Gastrocnemius medialis (tissue), 4 donors: ENCODE measurements at regions not wholly inside any gene's neighbourhood (a gene's known extent, or its start where the extent isn't known, plus 50 kb on each side); places are given as distances from the start of the nearest gene placed in this dataset.

Experiments used
- ATAC-seq, 2 donors: fragments of 150-250 bp; one replicate each; pipeline ENCODE4 v1.9.1; 2016
- DNase-seq, 2 donors: peaks; one replicate each; pipeline ENCODE4 v3.0.0-alpha.2; 2019
- H3K27ac ChIP-seq, 4 donors: fragments of 200-600 bp; sonication (generic); 1 replicate in 1 of 4; 2 replicates in 3 of 4; pipeline ENCODE4 v1.5.1; 2016 to 2018; ENCODE audit warnings: mild to moderate bottlenecking in 2 of 4, moderate library complexity in 1 of 4
- H3K27me3 ChIP-seq, 3 donors: fragments of 200-600 bp; sonication (generic) in 2 of 3; 1 replicate in 1 of 3; 2 replicates in 2 of 3; pipeline versions ENCODE4 v1.5.1 to v1.6.0; 2016 to 2019; ENCODE audit warnings: mild to moderate bottlenecking in 1 of 3, moderate library complexity in 1 of 3
- H3K36me3 ChIP-seq, 2 donors: fragments of 200-600 bp; sonication (generic) in 1 of 2; one replicate each; pipeline ENCODE4 v1.5.1; 2017 to 2018
- H3K4me1 ChIP-seq, 2 donors: fragments of 200-600 bp; sonication (generic) in 1 of 2; one replicate each; pipeline ENCODE4 v1.5.1; 2016 to 2017; ENCODE audit warnings: mild to moderate bottlenecking in 2 of 2
- H3K4me3 ChIP-seq, 4 donors: fragments of 200-600 bp; sonication (generic) in 3 of 4; 1 replicate in 1 of 4; 2 replicates in 3 of 4; pipeline ENCODE4 v1.5.1; 2016 to 2019; ENCODE audit warnings: mild to moderate bottlenecking in 2 of 4
- H3K9me3 ChIP-seq, 3 donors: fragments of 200-600 bp; sonication (generic) in 2 of 3; 1 replicate in 1 of 3; 2 replicates in 2 of 3; pipeline ENCODE4 v1.5.1; 2016 to 2019
- CTCF ChIP-seq, 5 experiments: fragments of 450-650 bp in 3 of 5; fragments of 200-600 bp in 2 of 5; sonication (generic) in 2 of 5; IDR thresholded peaks in 4 of 5; conservative IDR thresholded peaks in 1 of 5; 1 replicate in 4 of 5; 2 replicates in 1 of 5; pipeline ENCODE4 v1.5.1; 2016 to 2019; ENCODE audit warnings: antibody characterized with exemption in 5 of 5, mild to moderate bottlenecking in 3 of 5, moderate library complexity in 3 of 5
- POLR2A ChIP-seq, 2 donors: fragments of 450-650 bp; IDR thresholded peaks; one replicate each; pipeline ENCODE4 v1.6.1; 2017; ENCODE audit warnings: antibody characterized with exemption in 2 of 2, mild to moderate bottlenecking in 2 of 2, moderate library complexity in 2 of 2
- in situ Hi-C, 4 donors: fragments of 200-750 bp; cut with MboI; loops; one replicate each; pipeline versions ENCODE4 v1.15.0 to v1.8.0; 2017; ENCODE audit warnings: low sequenced_read_pairs in 4 of 4
- intact Hi-C: fragments of 100-400 bp; cut with DNase I; formaldehyde crosslinking; loops from one replicate; pipeline ENCODE4 v1.15.1; 2023; ENCODE audit warnings: low total_unique reads

- DNase-seq = no peak
- TF ChIP-seq CTCF (IDR thresholded peaks at IDR 0.05 in 4 of 5, conservative IDR thresholded peaks at IDR 0.05 in 1 of 5) (no peak), POLR2A (IDR thresholded peaks at IDR 0.05) (no peak)
- Histone ChIP-seq H3K4me1 (no peaks in the 10 kb centered on the region), H3K4me3 (no peak overlapping the region), H3K36me3 (no peaks in the 10 kb centered on the region), H3K27ac (no peak overlapping the region), H3K27me3 (no peaks in the 10 kb centered on the region), H3K9me3 (no peaks in the 10 kb centered on the region)
- in situ Hi-C loops (no loop called here), intact Hi-C loops (no loop called here)
- no peak for ATAC-seq
These were observed 519.5 kb downstream of the PIK3C3 start for GRCh38 chr18:42474577-42474976.

GRCh38 chr18:42475157-42475556, 520.1 kb downstream of the PIK3C3 start:
- no peaks in the 10 kb centered on the region for H3K36me3 ChIP-seq
- in situ Hi-C loops = no loop called here
- H3K4me1 ChIP-seq = no peaks in the 10 kb centered on the region
- ATAC-seq (no peak), DNase-seq (no peak)
- no peaks in the 10 kb centered on the region for H3K9me3 ChIP-seq
- H3K4me3 ChIP-seq = no peak overlapping the region
- TF ChIP-seq CTCF (IDR thresholded peaks at IDR 0.05 in 4 of 5, conservative IDR thresholded peaks at IDR 0.05 in 1 of 5) (no peak), POLR2A (IDR thresholded peaks at IDR 0.05) (no peak)
- intact Hi-C loops = no loop called here
- H3K27ac ChIP-seq = no peak overlapping the region
- H3K27me3 ChIP-seq = no peaks in the 10 kb centered on the region

- Histone ChIP-seq H3K4me3 (no peak overlapping the region), H3K9me3 (no peaks in the 10 kb centered on the region), H3K27ac (no peak overlapping the region), H3K4me1 (no peaks in the 10 kb centered on the region), H3K36me3 (no peaks in the 10 kb centered on the region), H3K27me3 (no peaks in the 10 kb centered on the region)
- in situ Hi-C loops (no loop called here), intact Hi-C loops (no loop called here)
- TF ChIP-seq POLR2A (IDR thresholded peaks at IDR 0.05) (no peak), CTCF (IDR thresholded peaks at IDR 0.05 in 4 of 5, conservative IDR thresholded peaks at IDR 0.05 in 1 of 5) (no peak)
- DNase-seq (no peak), ATAC-seq (no peak)
These were observed 522.2 kb downstream of the PIK3C3 start for GRCh38 chr18:42477267-42477666.

GRCh38 chr18:42480441-42480840, 525.4 kb downstream of the PIK3C3 start:
- H3K27me3 ChIP-seq = no peaks in the 10 kb centered on the region
- H3K36me3 ChIP-seq = no peaks in the 10 kb centered on the region
- DNase-seq (no peak), ATAC-seq (no peak)
- H3K4me3 ChIP-seq = no peak overlapping the region
- TF ChIP-seq CTCF (IDR thresholded peaks at IDR 0.05 in 4 of 5, conservative IDR thresholded peaks at IDR 0.05 in 1 of 5) (no peak), POLR2A (IDR thresholded peaks at IDR 0.05) (no peak)
- no peaks in the 10 kb centered on the region for H3K4me1 ChIP-seq
- H3K9me3 ChIP-seq = no peaks in the 10 kb centered on the region
- no peak overlapping the region for H3K27ac ChIP-seq
- intact Hi-C loops (no loop called here), in situ Hi-C loops (no loop called here)

- no peak overlapping the region for H3K27ac ChIP-seq
- H3K27me3 ChIP-seq = no peaks in the 10 kb centered on the region
- H3K36me3 ChIP-seq = no peaks in the 10 kb centered on the region
- intact Hi-C loops (no loop called here), in situ Hi-C loops (no loop called here)
- DNase-seq = no peak
- ATAC-seq = no peak
- TF ChIP-seq POLR2A (IDR thresholded peaks at IDR 0.05) (no peak), CTCF (IDR thresholded peaks at IDR 0.05 in 4 of 5, conservative IDR thresholded peaks at IDR 0.05 in 1 of 5) (no peak)
- H3K9me3 ChIP-seq = no peaks in the 10 kb centered on the region
- H3K4me1 ChIP-seq = no peaks in the 10 kb centered on the region
- no peak overlapping the region for H3K4me3 ChIP-seq
These were observed 529.6 kb downstream of the PIK3C3 start for GRCh38 chr18:42484648-42485047.
